GM12875 (cell line): ENCODE measurements at regions not wholly inside any gene's neighbourhood (a gene's known extent, or its start where the extent isn't known, plus 50 kb on each side); places are given as distances from the start of the nearest gene placed in this dataset.

ENCODE experiments used
- H3K4me3 ChIP-seq: one replicate; pipeline ENCODE4 v1.5.1; 2011; ENCODE audit warnings: low read depth, low read length, control low read depth
- CTCF ChIP-seq: IDR thresholded peaks from 2 replicates; pipeline ENCODE4 v1.5.1; 2011; ENCODE audit warnings: low read depth, mild to moderate bottlenecking, control low read depth, inconsistent platforms, low read length, moderate library complexity, borderline replicate concordance; ENCODE audit not compliant: insufficient read depth

- TF ChIP-seq CTCF: peak; percentile 58; the same call in 1 of the 2 replicates
- H3K4me3 ChIP-seq: no peak overlapping the region
Observed at GRCh38 chr13:67416047-67416925, 186.2 kb upstream of the PCDH9 start.

GRCh38 chr13:67410645-67411044 lies 180.5 kb upstream of the PCDH9 start:
- H3K4me3 ChIP-seq: no peak overlapping the region
- TF ChIP-seq CTCF: no peak

- no peak for TF ChIP-seq CTCF
- no peak overlapping the region for H3K4me3 ChIP-seq
Observed at GRCh38 chr13:67408798-67409197, 178.7 kb upstream of the PCDH9 start.

- no peak for TF ChIP-seq CTCF
Observed at GRCh38 chr13:67402546-67402945, 172.4 kb upstream of the PCDH9 start.

GRCh38 chr13:67395577-67395976 lies 165.4 kb upstream of the PCDH9 start:
- TF ChIP-seq CTCF: no peak

More at GRCh38 chr13:67402546-67402945, 172.4 kb upstream of the PCDH9 start:
- H3K4me3 ChIP-seq: no peak overlapping the region

GRCh38 chr13:67392014-67392413 lies 161.9 kb upstream of the PCDH9 start:
- H3K4me3 ChIP-seq: no peak overlapping the region
- TF ChIP-seq CTCF: no peak

More at GRCh38 chr13:67395577-67395976, 165.4 kb upstream of the PCDH9 start:
- no peak overlapping the region for H3K4me3 ChIP-seq
